RKO (cell line): ENCODE measurements at regions not wholly inside any gene's neighbourhood (a gene's known extent, or its start where the extent isn't known, plus 50 kb on each side); places are given as distances from the start of the nearest gene placed in this dataset.
A peak's percentile ranks its signal among the peaks of the same experiment; 100 is the strongest.

Source experiments
- DNase-seq: peaks from one replicate; pipeline ENCODE4 v3.0.0-alpha.2; 2016; ENCODE audit warnings: low spot score

- DNase-seq: no peak
These were observed 55.7 kb upstream of the TOP3B start for GRCh38 chr22:22038178-22038880.

GRCh38 chr22:22037740-22038139 is 55.2 kb upstream of the TOP3B start:
- DNase-seq: peak; percentile 21

- no peak for DNase-seq
These were observed 54.6 kb upstream of the TOP3B start for GRCh38 chr22:22037229-22037628.

GRCh38 chr22:22036588-22036987 is 54.0 kb upstream of the TOP3B start:
- DNase-seq: no peak

DNA sequence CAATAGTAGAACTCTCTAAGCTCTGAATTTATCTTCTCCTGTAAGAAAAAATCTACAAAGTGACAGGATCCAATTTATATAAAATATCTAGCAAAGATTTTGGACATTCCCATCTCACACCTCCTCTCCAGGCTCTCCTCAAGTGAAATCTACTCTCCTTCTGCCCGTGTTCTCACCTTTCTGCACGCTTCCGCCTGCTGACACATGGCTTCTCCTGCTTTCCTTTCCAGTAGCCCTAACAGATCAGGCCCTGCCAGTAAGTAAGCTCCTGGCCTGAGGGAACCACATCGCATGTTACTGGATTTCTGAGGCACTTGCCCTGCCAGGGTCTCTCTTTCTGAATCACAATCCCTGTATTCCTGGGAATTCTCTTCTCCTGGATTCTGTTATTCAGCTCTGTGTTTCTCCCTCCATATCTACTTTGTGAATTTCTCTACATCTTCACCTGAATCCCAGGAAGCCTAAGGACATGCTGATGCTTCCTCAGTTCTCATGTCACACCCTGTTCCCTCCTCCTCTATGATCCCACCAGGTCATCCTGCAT is 53.3 kb upstream of the TOP3B start:
- no peak for DNase-seq

DNA sequence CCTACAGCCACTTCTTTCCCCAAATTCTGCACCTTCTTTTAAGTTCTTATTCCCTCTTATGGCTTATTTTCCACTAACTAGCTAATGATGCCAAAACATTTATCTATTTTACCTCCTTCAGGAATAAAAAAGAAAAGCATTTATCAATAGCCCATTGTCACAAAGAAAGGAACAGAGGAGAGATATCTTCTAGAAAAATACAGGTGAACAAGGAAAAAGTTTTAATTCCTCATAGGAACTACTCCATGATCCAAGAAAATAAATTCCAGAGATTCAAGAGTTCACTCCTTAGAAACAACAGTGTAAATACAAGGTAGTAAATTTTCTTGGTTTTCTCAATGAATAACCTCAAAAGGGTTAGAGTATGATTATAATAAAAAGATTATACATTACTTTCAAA is 52.6 kb upstream of the TOP3B start:
- DNase-seq: no peak

DNA sequence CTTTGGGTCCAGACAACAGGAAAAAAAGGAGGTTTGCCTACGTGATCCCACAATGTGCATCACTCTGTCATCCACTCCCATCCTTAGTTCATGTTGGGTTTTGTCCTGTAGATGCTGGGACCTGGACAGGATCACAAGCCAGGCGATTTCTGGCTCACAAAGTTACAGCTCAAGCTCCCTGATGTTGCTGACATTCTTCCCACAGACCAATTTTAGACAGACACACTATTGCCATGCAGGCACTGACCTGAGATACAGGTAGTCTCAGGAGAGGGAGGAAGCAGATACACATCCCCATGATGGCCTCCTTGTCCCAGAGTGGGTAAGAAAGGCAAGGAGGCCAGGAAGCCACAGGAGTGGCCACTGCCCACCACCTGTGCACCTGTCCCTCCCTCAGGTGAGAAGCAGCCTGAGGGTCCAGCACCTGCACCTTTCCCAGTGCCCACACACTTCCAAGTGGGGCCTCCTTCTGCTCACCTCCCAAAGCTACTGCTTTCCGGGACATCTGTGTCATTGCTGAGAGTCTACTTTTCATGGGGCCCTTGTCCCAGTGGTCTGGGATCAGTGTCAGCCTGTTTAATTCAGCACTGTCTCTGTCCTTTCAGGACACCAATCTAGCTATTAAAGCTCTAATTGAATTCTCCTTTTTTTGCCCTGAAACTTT is 52.0 kb upstream of the TOP3B start:
- no peak for DNase-seq

DNA sequence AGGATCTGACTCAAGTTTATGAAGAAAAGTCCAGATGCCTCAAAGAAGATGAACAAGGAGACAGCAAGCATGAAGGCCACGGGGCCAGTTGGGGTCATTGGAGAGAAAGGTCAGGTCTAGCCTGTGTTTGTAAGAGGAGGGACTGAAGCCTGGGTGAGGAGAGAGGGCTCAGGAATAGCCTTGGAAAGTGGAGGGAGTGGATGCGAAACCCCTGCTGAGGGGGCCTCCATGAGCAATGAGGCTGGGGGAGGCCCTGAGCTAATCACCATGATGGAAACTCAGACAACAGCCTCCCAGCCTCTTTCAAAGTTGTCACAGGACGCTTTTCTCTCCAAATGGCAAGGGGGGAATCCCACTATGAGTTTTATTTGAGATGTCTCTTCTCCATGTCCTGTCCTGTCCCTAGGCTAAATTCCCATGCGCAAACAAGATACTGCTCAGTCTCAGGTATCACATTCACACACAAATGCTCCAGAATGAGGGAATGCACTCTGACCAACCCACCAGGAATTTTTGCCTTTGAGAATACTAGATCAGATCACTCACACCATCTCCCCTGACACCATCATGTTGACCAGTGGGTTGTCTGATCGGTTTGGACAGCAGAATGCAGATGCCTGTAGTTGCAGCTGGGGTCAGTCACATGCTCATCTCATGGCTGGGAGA is 51.3 kb upstream of the TOP3B start:
- DNase-seq: no peak

DNA sequence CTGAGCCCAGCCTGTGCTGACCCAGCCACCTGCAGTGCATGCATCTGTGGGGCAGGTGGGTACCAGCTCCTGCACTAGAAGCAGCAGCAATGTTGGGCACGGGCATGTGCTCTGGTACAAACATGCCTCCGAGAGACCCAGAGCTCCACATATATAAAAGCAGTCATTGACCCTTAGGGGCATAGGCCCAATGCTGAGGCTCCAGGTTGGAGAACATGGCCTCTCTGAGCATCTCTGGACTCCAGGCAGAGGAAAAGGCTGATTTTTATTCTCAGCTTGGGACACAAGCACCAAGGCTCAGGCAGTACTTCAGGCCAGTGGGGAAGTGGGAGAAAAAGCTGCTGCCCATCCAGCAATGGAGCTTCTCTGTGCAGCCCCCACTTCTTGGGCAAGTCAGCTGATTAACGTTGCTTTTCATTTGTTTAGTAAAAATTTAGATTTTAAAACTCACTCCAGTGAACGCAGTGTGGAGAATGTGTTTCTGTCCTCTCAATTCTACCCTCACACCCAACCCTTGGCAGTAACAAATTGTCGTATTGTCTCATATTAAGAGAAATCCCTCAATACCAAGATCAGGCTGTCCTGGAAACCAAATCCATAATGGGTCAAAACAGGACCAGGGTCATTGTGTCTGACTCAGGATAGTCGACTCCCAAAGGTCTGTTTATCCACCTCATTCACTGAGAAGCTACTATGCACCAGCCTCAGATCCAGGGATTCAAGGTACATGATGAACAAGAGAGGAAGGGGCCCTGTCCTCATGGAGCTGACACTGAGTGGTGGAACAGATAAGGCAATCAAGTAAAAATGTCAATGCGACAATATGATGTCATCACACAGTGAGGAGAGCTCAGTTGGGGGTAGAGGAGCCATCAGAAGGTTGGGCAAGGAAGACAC is 50.6 kb upstream of the TOP3B start:
- DNase-seq: no peak

- DNase-seq: no peak
These were observed 49.7 kb upstream of the TOP3B start for GRCh38 chr22:22032099-22032905.
